ENCODE measurements at regions not wholly inside any gene's neighbourhood (a gene's known extent, or its start where the extent isn't known, plus 50 kb on each side); places are given as distances from the start of the nearest gene placed in this dataset.
"Not testable (repeated sequence)": the region's sequence is repeated elsewhere in the genome, so short reads cannot be mapped to it uniquely, and the experiment has no call there.

GRCh38 chr2:187686416-187687024, 132.3 kb upstream of the TFPI start:
- no peak for DNase-seq

- DNase-seq, result no peak
Measured at GRCh38 chr2:187687585-187687984, 133.3 kb upstream of the TFPI start.

GRCh38 chr2:187689372-187689771, 135.1 kb upstream of the TFPI start:
- no peak for DNase-seq

DNA sequence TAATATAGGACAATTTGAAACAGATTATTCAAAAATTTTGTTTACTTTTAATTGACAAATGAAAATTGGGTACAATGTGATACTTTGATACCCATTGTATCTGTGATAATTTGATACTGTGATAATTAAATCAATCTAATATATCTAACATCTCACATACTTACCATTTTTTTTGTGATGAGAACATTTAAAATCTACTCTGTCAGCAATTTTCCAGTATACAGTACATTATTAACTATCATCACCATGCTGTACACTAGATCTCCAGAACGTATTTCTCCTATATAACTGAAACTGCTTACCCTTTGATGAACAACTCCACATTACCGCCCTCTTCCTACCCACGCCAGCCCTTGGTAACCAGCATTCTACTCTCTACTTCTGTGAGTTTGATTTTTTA, 139.7 kb upstream of the TFPI start:
- no peak for DNase-seq

DNA sequence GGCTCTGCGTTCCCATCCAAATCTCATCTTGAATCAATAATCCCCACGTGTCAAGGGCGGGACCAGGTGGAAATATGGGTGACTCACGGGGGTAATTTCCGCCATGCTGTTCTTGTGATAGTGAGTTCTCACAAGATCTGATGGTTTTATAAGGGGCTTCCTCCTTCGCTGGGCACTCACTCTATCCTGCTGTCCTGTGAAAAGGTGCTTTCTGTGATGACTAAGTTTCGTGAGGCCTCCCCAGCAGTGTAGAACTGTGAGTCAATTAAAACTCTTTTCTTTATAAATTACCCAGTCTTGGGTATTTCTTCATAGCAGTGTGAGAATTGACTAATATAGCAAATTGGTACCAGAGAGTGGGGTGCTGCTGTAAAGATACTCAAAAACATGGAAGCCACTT, 142.4 kb upstream of the TFPI start:
- not testable (repeated sequence) for DNase-seq

DNA sequence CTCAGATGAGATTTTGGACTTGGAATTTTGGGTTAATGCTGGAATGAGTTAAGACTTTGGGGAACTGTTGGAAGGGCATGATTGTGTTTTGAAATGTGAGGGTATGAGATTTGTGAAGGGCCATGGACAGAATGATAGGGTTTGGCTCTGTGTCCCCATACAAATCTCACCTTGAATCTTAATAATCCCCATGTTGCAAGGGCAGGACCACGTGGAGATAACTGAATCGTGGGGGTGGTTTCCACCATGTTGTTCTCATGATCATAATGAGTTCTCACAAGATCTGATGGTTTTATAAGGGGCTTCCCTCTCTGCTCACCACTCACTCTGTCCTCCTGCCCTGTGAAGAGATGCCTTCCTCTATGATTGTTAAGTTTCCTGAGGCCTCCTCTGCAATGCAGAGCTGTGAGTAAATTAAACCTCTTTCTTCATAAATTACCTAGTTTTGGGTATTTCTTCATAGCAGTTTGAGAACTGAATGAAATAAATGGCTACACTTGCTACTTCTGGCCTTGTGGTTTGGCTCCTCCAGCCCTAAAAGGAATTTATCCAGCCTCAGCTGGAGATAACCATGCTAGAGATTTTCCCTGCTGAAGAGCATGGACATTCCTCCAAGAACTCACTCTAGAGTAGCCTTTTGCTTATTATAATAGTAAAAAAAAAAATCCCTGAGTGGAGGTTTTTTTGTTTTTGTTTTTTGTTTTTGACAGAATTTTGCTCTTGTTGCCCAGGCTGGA, 144.3 kb upstream of the TFPI start:
- DNase-seq, result no peak

DNA sequence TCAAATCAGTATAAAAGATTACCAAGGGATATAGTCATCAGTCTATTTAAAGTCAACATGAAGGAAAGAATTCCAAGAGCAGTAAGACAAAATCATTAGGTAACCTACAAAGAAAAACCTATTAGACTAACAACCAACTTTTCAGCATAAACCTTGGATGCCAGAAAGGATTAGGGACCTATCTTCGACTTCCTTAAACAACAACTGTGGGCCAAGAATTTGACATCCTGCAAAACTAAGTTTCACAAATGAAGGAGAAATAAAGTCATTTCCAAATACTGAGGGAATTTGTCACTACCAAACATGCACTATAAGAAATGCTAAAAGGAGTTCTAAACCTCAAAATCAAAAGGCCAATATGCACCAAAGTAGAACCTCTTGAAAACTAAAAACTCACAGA, 147.9 kb upstream of the TFPI start:
- DNase-seq, result no peak

- DNase-seq, result no peak
Measured at GRCh38 chr2:187708272-187708671, 154.0 kb upstream of the TFPI start.

DNA sequence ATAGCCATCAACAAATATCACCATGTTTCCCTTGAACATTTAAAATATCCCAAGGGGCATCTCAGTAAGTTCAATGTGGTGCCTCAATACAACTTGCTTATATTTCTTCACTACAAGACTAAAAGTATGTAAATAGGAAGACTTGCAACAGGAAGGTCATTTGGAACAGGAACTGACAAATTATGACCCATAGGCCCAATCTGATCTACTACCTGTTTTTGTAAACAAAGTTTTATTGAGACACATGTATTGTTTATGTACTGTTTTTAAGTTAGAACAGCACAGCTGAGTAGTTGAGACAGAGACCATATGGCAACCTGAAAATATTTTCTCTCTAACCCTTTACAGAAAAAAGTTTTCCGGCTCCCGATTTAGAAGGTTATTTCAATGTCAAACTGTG, 154.8 kb upstream of the TFPI start:
- no peak for DNase-seq

DNA sequence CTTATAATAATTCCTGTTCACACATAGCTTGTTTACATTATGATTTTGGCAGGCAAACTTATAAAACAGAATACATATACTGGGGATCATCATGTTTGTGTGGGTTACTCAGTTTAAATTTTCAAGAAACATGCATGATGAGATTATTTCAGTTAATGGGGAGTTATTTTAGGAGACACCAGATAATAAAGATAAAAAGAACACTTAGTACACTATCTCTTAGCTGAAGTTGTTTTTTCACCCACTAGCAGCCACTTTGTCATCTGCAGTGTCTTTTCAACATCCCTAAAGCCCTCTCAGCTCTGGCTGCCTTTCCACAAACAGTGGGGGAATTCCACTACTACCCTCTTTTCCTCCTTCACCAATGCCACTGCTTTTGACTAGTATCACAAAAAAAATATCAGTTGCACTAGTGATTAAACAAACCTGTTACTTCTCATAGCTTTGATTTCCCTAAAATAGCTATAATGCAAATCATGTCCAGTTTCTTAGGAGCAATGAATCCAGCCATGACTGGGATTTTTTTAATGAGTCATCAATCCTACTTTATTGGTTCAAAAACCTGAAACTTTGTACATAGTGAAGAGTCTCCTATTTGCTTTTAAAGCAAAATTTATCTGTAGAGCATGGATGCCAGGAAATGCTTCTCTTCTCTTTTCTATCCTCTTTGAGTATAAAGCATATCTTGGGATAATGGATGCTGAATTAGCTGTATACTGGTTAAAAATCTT, 156.7 kb upstream of the TFPI start:
- DNase-seq, result no peak

GRCh38 chr2:187715590-187715989, 161.4 kb upstream of the TFPI start:
- no peak for DNase-seq

DNA sequence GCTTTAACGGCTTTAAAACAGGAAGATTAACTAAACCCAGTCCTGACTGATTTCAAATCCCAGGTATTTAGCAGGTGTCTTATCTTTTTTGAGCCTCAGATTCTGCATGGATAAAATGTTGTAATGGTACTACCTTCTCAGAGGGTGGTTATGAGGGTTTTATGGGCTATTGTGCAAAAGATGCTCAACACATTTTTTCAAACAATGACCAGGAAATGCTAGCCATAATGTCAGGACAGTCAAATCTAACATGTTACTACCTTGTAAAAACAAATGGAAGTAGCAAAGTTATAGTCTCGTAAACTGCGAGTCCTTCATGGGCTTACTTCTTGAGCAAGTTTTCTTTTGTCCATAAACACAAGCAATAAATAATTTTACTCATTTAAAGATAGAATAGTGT, 162.1 kb upstream of the TFPI start:
- DNase-seq, result no peak

- DNase-seq, result no peak
Measured at GRCh38 chr2:187718092-187718491, 163.9 kb upstream of the TFPI start.

DNA sequence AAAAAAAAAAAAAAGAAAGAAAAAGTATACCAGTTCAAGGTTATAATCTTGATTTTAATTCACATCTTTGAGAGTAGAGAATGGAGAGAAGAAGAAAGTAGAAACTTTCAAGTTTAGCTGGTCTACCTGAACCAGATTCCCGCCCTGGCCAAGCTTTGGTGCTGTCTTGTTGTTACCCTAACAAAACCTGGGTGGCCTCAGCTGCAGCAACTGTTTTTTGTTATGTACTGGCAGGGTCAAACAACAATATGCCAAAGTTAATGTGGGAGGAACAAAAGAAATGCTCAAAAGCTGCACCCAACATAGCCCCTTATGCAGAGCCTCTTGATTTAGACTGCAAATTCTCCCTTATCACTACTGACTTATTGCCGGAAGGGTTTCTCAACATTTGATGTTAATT, 165.3 kb upstream of the TFPI start:
- no peak for DNase-seq

DNA sequence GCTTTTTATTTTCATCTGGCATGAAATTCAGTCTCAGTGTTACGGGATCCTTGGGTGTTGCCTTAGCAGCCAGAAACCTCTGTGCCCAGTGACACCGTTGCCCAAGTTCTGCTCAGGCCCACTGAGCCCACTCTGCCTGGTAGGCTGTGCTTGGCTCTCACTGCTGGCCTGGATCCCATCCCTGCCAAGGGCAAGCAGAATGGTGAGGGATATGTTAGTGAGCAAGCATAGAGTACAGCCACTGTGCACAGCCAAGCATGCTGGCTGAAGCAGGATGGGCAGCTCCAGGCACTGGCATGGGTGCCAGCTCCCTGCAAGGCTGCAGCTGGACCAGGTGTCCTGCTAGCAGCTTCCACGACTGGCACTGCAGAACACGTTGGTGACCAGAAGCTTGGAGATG, 194.7 kb upstream of the TFPI start:
- no peak for DNase-seq

- DNase-seq, result no peak
Measured at GRCh38 chr2:187749804-187750431, 195.7 kb upstream of the TFPI start.

DNA sequence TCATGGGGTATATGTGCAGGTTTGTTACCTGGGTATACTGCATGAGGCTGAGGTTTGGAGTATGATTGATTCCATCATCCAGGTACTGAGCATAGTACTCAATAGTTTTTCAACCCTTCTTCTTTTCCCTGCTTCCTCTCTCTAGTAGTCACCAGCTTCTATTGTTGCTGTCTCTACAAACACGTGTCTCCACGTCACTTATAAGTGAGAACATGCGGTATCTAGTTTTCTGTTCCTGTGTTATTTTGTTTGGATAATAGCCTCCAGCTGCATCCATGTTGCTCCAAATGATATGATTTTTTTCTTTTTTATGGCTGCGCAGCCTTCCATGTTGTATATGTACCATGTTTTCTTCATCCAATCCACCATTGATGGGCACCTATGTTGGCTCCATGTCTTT, 214.8 kb upstream of the TFPI start:
- no peak for DNase-seq

DNA sequence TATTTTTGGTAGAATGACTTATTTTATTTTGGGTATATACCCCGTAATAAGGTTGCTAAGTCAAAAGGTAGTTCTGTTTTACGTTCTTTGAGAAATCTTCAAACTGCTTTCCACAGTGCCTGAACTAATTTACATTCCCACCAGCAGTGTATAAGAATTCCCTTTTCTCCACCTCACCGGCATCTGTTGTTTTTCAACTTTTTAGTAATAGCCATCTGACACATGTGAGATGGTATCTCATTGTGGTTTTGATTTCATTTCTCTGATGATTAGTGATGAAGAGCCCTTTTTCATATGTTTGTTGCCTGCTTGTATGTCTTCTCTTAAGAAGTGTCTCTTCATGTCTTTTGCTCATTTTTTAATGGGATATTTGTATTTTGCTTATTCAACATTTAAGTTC, 215.2 kb upstream of the TFPI start:
- no peak for DNase-seq

DNA sequence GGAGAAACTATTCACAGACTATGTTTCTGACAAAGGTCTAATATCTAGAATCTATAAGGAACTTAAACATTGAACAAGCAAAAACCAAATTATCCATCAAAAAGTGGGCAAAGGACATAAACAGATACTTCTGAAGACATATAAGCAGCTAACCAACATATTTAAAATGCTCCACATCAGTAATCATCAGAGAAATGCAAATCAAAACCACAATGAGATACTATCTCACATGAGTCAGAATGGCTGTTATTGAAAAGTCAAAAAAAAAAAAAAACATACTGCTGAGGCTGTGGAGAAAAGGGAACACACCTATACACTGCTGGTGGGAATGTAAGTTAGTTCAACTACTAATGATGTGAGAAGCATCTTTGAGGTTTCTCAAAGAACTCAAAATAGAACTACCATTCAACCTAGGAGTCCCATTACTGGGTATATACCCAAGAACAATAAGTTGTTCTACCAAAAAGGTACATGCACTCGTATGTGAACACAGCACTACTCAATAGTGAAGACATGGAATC, 220.4 kb upstream of the TFPI start:
- DNase-seq, result no peak

DNA sequence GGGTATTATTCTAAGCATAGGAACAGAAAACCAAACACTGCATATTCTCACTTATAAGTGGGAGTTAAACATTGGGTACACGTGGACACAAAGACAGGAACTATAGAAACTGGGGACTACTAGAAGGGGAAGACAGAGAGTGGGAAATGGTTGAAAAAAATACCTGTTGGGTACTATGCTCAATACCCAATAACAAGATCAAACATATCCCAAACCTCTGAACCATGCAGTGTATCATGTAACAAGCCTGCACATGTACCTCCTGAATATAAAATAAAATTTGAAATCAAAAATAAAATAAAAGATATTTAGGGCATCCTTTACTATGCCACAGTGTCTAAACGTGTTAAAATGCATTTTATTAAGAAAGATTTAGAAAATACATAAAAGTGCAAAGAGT, 221.0 kb upstream of the TFPI start:
- no peak for DNase-seq

DNA sequence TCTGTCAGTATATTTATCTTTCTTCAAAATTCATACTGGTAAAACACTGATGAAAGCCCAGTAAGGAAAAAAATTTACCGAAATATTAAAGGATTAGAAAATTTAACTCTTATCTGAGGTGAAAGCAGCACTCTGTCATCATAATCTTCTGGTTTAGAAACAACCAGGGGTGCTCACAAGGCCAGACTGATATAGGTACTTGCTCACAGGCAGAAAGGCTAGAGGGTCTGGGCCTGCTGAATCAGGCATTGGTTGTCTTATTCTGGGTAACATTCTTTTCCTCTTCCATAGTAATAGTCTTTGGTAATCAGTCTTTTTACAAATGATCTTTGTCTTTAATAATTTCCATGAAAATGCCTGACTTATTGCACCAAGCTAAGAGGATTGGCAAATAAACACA, 221.4 kb upstream of the TFPI start:
- DNase-seq, result no peak

DNA sequence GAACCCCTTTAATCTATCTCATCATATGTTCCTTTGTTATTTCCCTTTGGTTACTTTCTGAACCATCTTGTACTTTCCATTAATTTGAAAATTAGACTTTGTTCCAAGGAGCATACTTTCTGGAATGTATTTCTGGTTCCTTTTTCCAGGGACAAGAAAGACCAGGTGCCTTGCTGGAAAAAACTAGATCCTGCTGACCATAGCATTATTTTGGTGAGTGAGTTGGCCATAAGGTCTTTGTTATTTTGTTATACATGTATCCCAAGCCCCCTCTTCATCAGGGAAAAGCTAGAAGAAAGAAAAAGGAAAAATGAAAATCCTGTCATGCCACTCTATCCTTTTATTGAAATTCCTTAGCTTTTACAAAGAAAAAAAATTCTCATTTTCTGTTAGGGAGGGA, 228.1 kb upstream of the TFPI start:
- DNase-seq, result no peak

DNA sequence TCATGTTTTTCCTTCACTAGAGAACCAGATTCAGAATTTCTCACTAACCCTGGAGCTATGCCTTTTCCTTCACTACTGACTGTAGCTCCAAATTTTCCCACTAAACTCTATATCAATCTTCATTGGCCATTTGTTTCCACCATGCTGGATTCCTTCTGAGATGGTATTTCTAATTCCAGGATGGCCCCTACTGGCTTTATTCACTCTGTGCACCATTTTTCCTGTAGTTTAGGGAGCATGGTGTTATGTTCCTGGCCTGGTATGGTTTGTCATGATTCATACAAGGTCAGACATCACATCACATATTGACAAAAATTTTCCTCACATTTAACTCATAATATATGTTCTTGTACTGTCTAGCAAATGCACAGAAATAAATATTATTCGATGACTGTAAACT, 229.2 kb upstream of the TFPI start:
- DNase-seq, result no peak

DNA sequence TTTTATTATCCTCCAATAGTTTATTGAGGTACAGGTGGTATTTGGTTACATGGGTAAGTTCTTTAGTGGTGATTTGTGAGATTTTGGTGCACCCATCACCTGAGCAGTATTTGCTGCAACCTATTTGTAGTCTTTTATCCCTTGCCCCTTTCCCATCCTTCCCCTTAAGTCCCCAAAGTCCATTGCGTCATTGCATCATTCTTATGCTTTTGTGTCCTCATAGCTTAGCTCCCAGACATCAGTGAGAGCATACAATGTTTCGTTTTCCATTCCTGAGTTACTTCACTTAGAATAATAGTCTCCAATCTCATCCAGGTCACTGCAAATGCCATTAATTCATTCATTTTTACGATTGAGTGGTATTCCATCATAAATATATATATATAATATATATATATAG, 229.9 kb upstream of the TFPI start:
- DNase-seq, result not testable (repeated sequence)
